ENCODE measurements at regions not wholly inside any gene's neighbourhood (a gene's known extent, or its start where the extent isn't known, plus 50 kb on each side); places are given as distances from the start of the nearest gene placed in this dataset.

DNA sequence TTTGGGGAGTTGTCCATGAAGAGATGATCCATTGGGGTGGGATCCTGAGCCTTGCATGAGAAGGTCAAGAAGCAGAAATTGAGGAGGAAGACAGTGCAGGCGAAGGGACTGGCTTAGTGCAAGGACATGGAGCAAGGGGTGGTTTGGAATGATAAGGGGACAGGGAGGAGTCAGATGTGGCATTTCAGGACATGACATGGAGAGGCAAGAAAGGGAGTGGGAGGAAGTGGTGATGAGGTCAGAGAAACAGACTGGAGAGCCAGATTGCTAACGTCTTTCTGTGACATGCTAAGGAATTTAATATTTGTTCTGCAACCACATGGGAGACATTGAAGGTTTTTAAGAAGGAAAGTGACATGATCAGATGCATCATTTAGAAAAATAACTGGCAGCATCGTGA lies 346.8 kb upstream of the FMN2 start:
- TF ChIP-seq EZH2phosphoT487 (IDR thresholded peaks at IDR 0.05; ENCODE audit: borderline replicate concordance, low read depth, low read length), result no peak
- TF ChIP-seq, protein P1, sequence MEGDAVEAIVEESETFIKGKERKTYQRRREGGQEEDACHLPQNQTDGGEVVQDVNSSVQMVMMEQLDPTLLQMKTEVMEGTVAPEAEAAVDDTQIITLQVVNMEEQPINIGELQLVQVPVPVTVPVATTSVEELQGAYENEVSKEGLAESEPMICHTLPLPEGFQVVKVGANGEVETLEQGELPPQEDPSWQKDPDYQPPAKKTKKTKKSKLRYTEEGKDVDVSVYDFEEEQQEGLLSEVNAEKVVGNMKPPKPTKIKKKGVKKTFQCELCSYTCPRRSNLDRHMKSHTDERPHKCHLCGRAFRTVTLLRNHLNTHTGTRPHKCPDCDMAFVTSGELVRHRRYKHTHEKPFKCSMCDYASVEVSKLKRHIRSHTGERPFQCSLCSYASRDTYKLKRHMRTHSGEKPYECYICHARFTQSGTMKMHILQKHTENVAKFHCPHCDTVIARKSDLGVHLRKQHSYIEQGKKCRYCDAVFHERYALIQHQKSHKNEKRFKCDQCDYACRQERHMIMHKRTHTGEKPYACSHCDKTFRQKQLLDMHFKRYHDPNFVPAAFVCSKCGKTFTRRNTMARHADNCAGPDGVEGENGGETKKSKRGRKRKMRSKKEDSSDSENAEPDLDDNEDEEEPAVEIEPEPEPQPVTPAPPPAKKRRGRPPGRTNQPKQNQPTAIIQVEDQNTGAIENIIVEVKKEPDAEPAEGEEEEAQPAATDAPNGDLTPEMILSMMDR (conservative IDR thresholded peaks at IDR 0.05; ENCODE audit: low read length), result no peak
- CTCF ChIA-PET (ENCODE audit: unreplicated experiment), result no interaction called here
- no peak for DNase-seq (ENCODE audit: low spot score)
- Histone ChIP-seq H4K20me1 (ENCODE audit: insufficient read depth, low read length) (no peaks in the 10 kb centered on the region), H3K9me3 (ENCODE audit: low read length) (no peaks in the 10 kb centered on the region), H3K4me1 (ENCODE audit: insufficient read depth, low read length, poor library complexity, severe bottlenecking) (no peaks in the 10 kb centered on the region), H3K27ac (ENCODE audit: low read depth, low read length, poor library complexity, severe bottlenecking) (no peak overlapping the region), H2AFZ (ENCODE audit: low read length) (no peak overlapping the region), H3K4me2 (ENCODE audit: low read length) (no peak overlapping the region), H3K79me2 (ENCODE audit: insufficient read depth, low read depth, low read length) (no peaks in the 10 kb centered on the region), H3K4me3 (ENCODE audit: low read depth, low read length, poor library complexity, severe bottlenecking) (no peak overlapping the region), H3K36me3 (ENCODE audit: insufficient read depth, low read length) (no peaks in the 10 kb centered on the region), H3K9me2 (ENCODE audit: insufficient read depth, low read length) (no peaks in the 10 kb centered on the region)
- BruUV-seq (replicated peaks), result no TSS peak
- POLR2A ChIA-PET, result no interaction called here
- intact Hi-C loops (cut with micrococcal nuclease; ENCODE audit: unreplicated experiment), result no loop called here

DNA sequence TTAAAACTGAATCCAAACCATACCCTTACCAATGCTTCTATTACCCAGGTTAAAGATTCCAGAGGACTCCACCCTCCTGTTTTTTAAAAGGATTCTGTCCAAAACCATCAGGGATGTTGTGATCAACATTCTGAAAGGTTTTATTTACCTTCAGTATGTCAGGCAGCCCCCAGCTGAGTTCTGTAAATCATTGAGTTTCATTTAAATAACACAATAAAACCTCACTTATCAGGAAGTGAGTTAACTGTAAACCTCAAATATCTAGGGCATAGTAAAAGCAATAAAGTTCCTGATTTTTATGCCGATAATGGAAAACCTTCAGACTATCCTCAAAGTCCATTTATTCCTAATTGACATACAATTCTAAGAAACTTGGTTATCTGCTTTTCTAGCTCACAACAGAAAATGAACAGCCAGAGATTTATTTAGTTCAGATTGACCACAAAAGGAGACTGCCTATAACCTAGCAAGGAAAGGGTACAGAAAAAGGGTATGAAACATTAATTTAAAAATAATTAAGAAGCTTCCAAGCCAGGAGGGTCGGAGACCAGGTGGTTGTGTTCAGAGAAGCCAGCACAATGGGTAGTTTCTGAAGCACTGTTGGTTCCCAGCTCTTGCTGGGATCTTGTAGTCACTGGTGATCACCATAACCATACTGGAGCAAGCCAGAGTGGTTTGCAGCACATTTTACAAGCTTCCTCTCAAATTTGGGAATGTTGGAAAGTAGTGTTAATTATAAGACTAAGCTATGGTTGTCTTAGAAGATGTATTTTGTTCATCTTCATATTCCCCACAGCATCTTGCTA lies 336.4 kb upstream of the FMN2 start:
- no peak overlapping the region for H3K4me2 ChIP-seq (ENCODE audit: low read length)
- BruUV-seq (replicated peaks), result no TSS peak
- H3K27ac ChIP-seq (ENCODE audit: low read depth, low read length, poor library complexity, severe bottlenecking), result no peak overlapping the region
- H3K36me3 ChIP-seq (ENCODE audit: insufficient read depth, low read length), result no peaks in the 10 kb centered on the region
- no peak overlapping the region for H2AFZ ChIP-seq (ENCODE audit: low read length)
- H3K4me3 ChIP-seq (ENCODE audit: low read depth, low read length, poor library complexity, severe bottlenecking), result no peak overlapping the region
- intact Hi-C loops (cut with micrococcal nuclease; ENCODE audit: unreplicated experiment), result no loop called here
- no peaks in the 10 kb centered on the region for H3K9me2 ChIP-seq (ENCODE audit: insufficient read depth, low read length)
- CTCF ChIA-PET (ENCODE audit: unreplicated experiment), result no interaction called here
- POLR2A ChIA-PET, result no interaction called here
- no peaks in the 10 kb centered on the region for H3K4me1 ChIP-seq (ENCODE audit: insufficient read depth, low read length, poor library complexity, severe bottlenecking)
- TF ChIP-seq EZH2phosphoT487 (IDR thresholded peaks at IDR 0.05; ENCODE audit: borderline replicate concordance, low read depth, low read length), result no peak
- TF ChIP-seq, protein P1 (conservative IDR thresholded peaks at IDR 0.05; ENCODE audit: low read length), result no peak
- no peaks in the 10 kb centered on the region; the same call in 1 of the 2 replicates for H3K9me3 ChIP-seq (ENCODE audit: low read length)
- no peak for DNase-seq (ENCODE audit: low spot score)
- no peaks in the 10 kb centered on the region for H4K20me1 ChIP-seq (ENCODE audit: insufficient read depth, low read length)
- no peaks in the 10 kb centered on the region for H3K79me2 ChIP-seq (ENCODE audit: insufficient read depth, low read depth, low read length)

DNA sequence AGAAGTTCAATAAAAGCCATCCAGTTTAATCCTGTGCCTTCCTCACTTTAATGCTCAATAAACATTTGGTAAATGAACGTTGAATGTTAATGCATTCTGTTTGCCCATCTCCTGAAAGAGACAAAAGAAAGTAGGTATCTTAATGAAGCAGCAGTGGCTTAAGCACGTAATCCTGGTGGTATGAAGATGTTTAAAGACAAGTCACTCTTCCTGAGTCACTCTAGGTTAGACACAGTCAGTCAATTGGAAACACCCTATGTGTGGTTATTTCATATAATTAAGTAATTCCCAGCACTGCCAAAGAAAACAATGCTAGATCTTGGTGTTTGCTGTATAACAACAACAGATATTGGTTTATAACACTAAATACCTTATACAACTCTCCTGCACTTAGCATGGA lies 334.0 kb upstream of the FMN2 start:
- POLR2A ChIA-PET, result no interaction called here
- H3K4me1 ChIP-seq (ENCODE audit: insufficient read depth, low read length, poor library complexity, severe bottlenecking), result no peaks in the 10 kb centered on the region
- no peak overlapping the region for H3K27ac ChIP-seq (ENCODE audit: low read depth, low read length, poor library complexity, severe bottlenecking)
- H3K4me2 ChIP-seq (ENCODE audit: low read length), result no peak overlapping the region
- CTCF ChIA-PET (ENCODE audit: unreplicated experiment), result no interaction called here
- no TSS peak for BruUV-seq (replicated peaks)
- no peak for DNase-seq (ENCODE audit: low spot score)
- H4K20me1 ChIP-seq (ENCODE audit: insufficient read depth, low read length), result no peaks in the 10 kb centered on the region
- TF ChIP-seq, protein P1 (conservative IDR thresholded peaks at IDR 0.05; ENCODE audit: low read length), result no peak
- TF ChIP-seq EZH2phosphoT487 (IDR thresholded peaks at IDR 0.05; ENCODE audit: borderline replicate concordance, low read depth, low read length), result no peak
- intact Hi-C loops (cut with micrococcal nuclease; ENCODE audit: unreplicated experiment), result no loop called here
- H3K9me3 ChIP-seq (ENCODE audit: low read length), result no peaks in the 10 kb centered on the region; the same call in 1 of the 2 replicates
- no peak overlapping the region for H2AFZ ChIP-seq (ENCODE audit: low read length)
- no peak overlapping the region for H3K4me3 ChIP-seq (ENCODE audit: low read depth, low read length, poor library complexity, severe bottlenecking)
- no peaks in the 10 kb centered on the region for H3K36me3 ChIP-seq (ENCODE audit: insufficient read depth, low read length)
- H3K9me2 ChIP-seq (ENCODE audit: insufficient read depth, low read length), result no peaks in the 10 kb centered on the region
- H3K79me2 ChIP-seq (ENCODE audit: insufficient read depth, low read depth, low read length), result no peaks in the 10 kb centered on the region

Measured in OCI-LY7 (cell line).